ENCODE measurements at regions not wholly inside any gene's neighbourhood (a gene's known extent, or its start where the extent isn't known, plus 50 kb on each side); places are given as distances from the start of the nearest gene placed in this dataset.

DNA sequence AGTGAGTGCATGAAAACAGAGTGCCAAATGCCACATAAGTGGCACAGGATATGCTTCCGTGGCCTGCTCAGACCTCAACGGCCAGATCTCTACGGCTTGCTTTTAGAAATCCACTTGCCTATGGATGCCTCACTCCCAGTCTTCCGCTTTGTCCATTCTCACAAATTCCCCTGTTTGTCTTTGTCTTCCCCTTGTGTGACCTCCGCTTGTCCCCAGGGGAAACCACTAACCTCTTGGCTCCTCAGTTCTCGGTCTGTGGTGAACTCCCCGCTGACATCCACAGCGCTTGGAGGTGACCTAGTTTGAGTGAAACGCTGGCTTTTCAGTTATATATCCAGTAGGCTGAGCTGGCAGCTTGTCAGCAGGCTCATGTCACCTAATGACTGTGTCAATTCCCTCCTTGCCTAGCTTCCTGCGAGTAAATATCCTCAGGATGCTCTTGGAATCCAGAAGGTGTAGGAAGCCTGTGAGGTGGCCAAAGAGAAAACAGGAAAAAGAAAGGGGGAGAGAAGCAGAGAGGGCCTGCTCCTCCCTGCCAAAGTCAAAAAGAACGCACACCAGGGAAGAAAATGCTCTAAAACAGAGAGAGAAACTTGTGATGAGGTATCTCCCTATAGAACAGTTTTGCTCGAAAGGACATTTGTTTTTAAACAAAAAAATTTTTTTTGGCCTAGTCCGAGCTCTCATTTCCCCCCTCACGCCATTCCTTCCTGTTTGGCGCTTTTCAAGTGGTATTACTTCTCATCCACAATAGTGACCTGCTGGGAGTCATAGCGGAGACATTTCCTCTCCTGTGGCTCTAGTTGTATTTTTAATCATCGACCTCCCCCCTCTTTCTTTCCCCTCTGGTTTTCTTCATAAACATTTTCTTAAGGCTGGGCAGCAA is 101.6 kb upstream of the SPRY4 start:
- H3K4me3 Mint-ChIP-seq = no peak overlapping the region
- no peaks in the 10 kb centered on the region for H3K36me3 Mint-ChIP-seq (ENCODE audit: low read depth)
- H3K9me3 Mint-ChIP-seq = peaks cover 3% of the 10 kb centered on the region
- DNase-seq (ENCODE audit: low read depth, low spot score) = no peak
- H3K4me1 Mint-ChIP-seq = peaks cover 41% of the 10 kb centered on the region
- TF ChIP-seq, protein P1, sequence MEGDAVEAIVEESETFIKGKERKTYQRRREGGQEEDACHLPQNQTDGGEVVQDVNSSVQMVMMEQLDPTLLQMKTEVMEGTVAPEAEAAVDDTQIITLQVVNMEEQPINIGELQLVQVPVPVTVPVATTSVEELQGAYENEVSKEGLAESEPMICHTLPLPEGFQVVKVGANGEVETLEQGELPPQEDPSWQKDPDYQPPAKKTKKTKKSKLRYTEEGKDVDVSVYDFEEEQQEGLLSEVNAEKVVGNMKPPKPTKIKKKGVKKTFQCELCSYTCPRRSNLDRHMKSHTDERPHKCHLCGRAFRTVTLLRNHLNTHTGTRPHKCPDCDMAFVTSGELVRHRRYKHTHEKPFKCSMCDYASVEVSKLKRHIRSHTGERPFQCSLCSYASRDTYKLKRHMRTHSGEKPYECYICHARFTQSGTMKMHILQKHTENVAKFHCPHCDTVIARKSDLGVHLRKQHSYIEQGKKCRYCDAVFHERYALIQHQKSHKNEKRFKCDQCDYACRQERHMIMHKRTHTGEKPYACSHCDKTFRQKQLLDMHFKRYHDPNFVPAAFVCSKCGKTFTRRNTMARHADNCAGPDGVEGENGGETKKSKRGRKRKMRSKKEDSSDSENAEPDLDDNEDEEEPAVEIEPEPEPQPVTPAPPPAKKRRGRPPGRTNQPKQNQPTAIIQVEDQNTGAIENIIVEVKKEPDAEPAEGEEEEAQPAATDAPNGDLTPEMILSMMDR (conservative IDR thresholded peaks at IDR 0.05) = no peak
- H3K27ac Mint-ChIP-seq (ENCODE audit: unreplicated experiment) = peak overlapping the region; percentile 96
- no peaks in the 10 kb centered on the region for H3K27me3 Mint-ChIP-seq (ENCODE audit: low read depth)

DNA sequence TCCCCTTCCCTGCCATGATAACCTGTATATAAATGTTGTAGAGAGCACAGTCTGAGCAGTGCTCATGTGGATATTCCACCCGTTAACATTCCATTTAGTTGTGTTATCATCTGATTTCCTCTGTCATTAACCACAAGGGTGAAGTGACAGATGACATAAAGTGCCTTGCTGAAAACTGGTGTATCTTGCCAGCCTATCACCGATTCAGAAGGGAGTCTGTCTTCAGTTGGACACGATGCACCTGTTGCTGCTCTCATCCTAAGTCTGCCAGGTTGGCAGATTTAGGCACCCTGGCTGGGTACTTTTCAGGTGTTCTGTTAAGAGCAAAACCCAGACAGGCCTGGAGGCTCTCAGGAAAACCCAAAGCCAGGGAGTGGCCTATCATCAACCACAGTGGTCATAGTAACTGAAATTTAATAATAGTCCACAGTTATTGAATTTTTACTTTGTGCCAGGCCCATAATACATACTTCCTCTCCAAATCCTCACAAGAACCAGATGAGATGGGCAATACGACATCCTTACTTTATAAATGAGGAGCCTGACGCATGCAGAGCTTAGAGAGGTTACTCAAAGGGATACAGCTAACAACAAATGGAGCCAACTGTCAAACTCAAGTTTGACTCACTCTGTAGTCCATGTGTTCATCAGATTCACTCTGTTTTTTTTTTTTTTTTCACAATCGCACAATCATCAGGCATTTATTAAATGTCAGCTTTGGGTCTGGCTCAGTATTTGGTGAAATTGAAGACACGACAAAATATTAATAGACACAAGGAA is 100.7 kb upstream of the SPRY4 start:
- H3K4me1 Mint-ChIP-seq = peaks cover 46% of the 10 kb centered on the region
- no peaks in the 10 kb centered on the region for H3K36me3 Mint-ChIP-seq (ENCODE audit: low read depth)

DNA sequence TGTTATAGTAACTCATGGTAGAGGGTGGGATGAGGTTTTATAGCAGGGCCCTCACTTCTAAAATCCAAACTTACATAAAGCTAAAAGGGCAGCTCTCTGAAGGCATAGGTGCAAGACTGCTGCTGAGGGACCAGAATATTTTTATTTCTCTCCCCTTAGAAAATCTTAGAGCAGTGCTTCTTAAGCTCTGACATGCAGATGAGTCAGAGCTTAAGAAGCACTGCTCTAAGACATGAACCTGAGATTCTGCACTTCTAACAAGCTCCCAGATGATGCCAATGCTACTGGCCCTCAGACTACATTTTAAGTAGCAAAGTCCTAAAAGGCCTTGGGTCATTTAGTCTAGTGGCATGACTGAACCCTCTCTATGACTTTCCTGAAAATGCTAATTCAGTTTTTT is 97.6 kb upstream of the SPRY4 start:
- H3K4me3 Mint-ChIP-seq = no peak overlapping the region
- H3K9me3 Mint-ChIP-seq = peaks cover 2% of the 10 kb centered on the region
- no peaks in the 10 kb centered on the region for H3K36me3 Mint-ChIP-seq (ENCODE audit: low read depth)
- H3K27me3 Mint-ChIP-seq (ENCODE audit: low read depth) = no peaks in the 10 kb centered on the region
- TF ChIP-seq, protein P1 (conservative IDR thresholded peaks at IDR 0.05) = no peak
- peaks cover 42% of the 10 kb centered on the region for H3K4me1 Mint-ChIP-seq
- no peak overlapping the region for H3K27ac Mint-ChIP-seq (ENCODE audit: unreplicated experiment)
- no peak for DNase-seq (ENCODE audit: low read depth, low spot score)

More for the DNA sequence above, 100.7 kb upstream of the SPRY4 start:
- H3K9me3 Mint-ChIP-seq = peaks cover 3% of the 10 kb centered on the region
- TF ChIP-seq, protein P1 (conservative IDR thresholded peaks at IDR 0.05) = no peak
- H3K27ac Mint-ChIP-seq (ENCODE audit: unreplicated experiment) = peak overlapping the region; percentile 96
- no peak for DNase-seq (ENCODE audit: low read depth, low spot score)
- H3K4me3 Mint-ChIP-seq = no peak overlapping the region
- no peaks in the 10 kb centered on the region for H3K27me3 Mint-ChIP-seq (ENCODE audit: low read depth)

DNA sequence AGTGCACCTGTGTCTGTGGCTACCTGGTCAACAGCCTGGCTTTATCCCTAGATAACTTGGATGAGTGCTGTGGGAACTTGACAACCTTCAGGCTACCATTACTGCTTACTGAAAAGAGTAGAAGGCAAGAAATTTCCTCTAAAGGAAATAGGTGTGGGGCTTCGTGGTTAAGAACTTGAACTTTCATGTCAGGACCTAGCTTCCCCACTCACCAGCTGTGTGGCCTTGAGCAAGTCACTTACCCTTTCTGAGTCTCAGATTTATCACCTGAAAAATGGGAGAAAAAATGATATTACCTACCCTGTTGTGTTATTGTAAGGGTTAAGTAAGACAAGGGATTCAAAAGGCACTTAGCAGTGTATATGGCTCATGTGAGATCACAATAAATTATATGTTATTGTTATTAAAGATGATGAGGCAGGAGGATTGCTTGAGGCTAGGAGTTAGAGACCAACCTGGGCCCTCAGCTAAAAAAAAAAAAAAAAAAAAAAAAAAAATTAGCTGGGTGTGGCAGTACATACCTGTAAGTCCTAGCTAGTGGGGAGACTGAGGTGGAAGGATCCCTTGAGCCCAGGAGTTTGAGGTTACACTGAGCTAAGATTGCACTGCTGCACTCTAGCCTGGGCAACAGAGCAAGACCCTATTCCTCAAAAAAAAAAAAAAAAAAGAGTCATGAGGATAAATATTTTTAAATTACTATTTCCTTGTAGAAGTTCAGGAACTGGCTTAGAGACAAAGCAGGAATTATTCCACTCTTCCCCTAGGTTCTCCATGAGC is 97.0 kb upstream of the SPRY4 start:
- DNase-seq (ENCODE audit: low read depth, low spot score) = no peak
- no peaks in the 10 kb centered on the region for H3K27me3 Mint-ChIP-seq (ENCODE audit: low read depth)
- TF ChIP-seq, protein P1 (conservative IDR thresholded peaks at IDR 0.05) = no peak
- H3K9me3 Mint-ChIP-seq = no peaks in the 10 kb centered on the region
- no peak overlapping the region for H3K27ac Mint-ChIP-seq (ENCODE audit: unreplicated experiment)
- H3K4me1 Mint-ChIP-seq = peaks cover 36% of the 10 kb centered on the region
- no peaks in the 10 kb centered on the region for H3K36me3 Mint-ChIP-seq (ENCODE audit: low read depth)
- H3K4me3 Mint-ChIP-seq = no peak overlapping the region

DNA sequence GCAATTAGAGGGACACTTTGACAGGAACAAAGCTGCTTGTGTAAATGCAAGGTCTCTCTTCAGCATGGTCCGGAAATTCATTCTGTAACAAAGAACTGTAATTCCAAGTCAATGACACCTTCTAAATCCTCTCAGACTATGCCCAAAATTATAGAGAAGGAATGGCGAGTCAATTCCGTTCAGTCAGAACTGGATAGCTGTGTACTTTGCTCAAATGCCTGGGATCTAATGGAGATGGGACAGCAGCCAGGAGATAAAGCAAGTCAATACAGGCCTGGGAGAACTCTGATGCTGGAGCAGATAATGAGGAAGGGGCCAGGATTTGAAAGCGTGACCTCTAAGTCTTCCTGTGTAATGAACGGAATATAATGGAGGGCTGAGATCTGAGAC is 96.4 kb upstream of the SPRY4 start:
- no peak for DNase-seq (ENCODE audit: low read depth, low spot score)
- H3K9me3 Mint-ChIP-seq = no peaks in the 10 kb centered on the region
- H3K27ac Mint-ChIP-seq (ENCODE audit: unreplicated experiment) = peak overlapping the region; percentile 6
- no peak overlapping the region for H3K4me3 Mint-ChIP-seq
- H3K36me3 Mint-ChIP-seq (ENCODE audit: low read depth) = no peaks in the 10 kb centered on the region
- no peaks in the 10 kb centered on the region for H3K27me3 Mint-ChIP-seq (ENCODE audit: low read depth)
- TF ChIP-seq, protein P1 (conservative IDR thresholded peaks at IDR 0.05) = no peak
- H3K4me1 Mint-ChIP-seq = peaks cover 30% of the 10 kb centered on the region

All from neural crest cell (in vitro differentiated cells).